ENCODE measurements at regions not wholly inside any gene's neighbourhood (a gene's known extent, or its start where the extent isn't known, plus 50 kb on each side); places are given as distances from the start of the nearest gene placed in this dataset.

GRCh38 chr3:29064085-29064484 is 216.8 kb upstream of the RBMS3 start:
- no peak for DNase-seq (ENCODE audit: low read depth)

- peak; percentile 99 for DNase-seq (ENCODE audit: low read depth)
These were observed 215.6 kb upstream of the RBMS3 start for GRCh38 chr3:29065211-29065785.

- no peak for DNase-seq (ENCODE audit: low read depth)
These were observed 213.9 kb upstream of the RBMS3 start for GRCh38 chr3:29067007-29067406.

- DNase-seq (ENCODE audit: low read depth), result no peak
These were observed 209.8 kb upstream of the RBMS3 start for GRCh38 chr3:29070959-29071634.

GRCh38 chr3:29072611-29073010 is 208.3 kb upstream of the RBMS3 start:
- DNase-seq (ENCODE audit: low read depth), result no peak

- no peak for DNase-seq (ENCODE audit: low read depth)
These were observed 203.5 kb upstream of the RBMS3 start for GRCh38 chr3:29077356-29077755.

- DNase-seq (ENCODE audit: low read depth), result no peak
These were observed 201.5 kb upstream of the RBMS3 start for GRCh38 chr3:29079358-29079757.

GRCh38 chr3:29080967-29081366 is 199.9 kb upstream of the RBMS3 start:
- no peak for DNase-seq (ENCODE audit: low read depth)

- DNase-seq (ENCODE audit: low read depth), result no peak
These were observed 197.8 kb upstream of the RBMS3 start for GRCh38 chr3:29083081-29083480.

GRCh38 chr3:29083676-29084075 is 197.2 kb upstream of the RBMS3 start:
- DNase-seq (ENCODE audit: low read depth), result no peak

GRCh38 chr3:29088579-29088978 is 192.3 kb upstream of the RBMS3 start:
- no peak for DNase-seq (ENCODE audit: low read depth)

GRCh38 chr3:29090912-29091597 is 189.8 kb upstream of the RBMS3 start:
- no peak for DNase-seq (ENCODE audit: low read depth)

- no peak for DNase-seq (ENCODE audit: low read depth)
These were observed 189.2 kb upstream of the RBMS3 start for GRCh38 chr3:29091599-29092189.

GRCh38 chr3:29092348-29092747 is 188.5 kb upstream of the RBMS3 start:
- DNase-seq (ENCODE audit: low read depth), result no peak

- no peak for DNase-seq (ENCODE audit: low read depth)
These were observed 181.6 kb upstream of the RBMS3 start for GRCh38 chr3:29099296-29099695.

GRCh38 chr3:29099775-29100174 is 181.1 kb upstream of the RBMS3 start:
- DNase-seq (ENCODE audit: low read depth), result no peak

- no peak for DNase-seq (ENCODE audit: low read depth)
These were observed 180.6 kb upstream of the RBMS3 start for GRCh38 chr3:29100292-29100691.

- DNase-seq (ENCODE audit: low read depth), result no peak
These were observed 152.9 kb upstream of the RBMS3 start for GRCh38 chr3:29128001-29128400.

GRCh38 chr3:29137601-29138000 is 143.3 kb upstream of the RBMS3 start:
- DNase-seq (ENCODE audit: low read depth), result no peak

GRCh38 chr3:29138171-29138570 is 142.7 kb upstream of the RBMS3 start:
- DNase-seq (ENCODE audit: low read depth), result no peak

- no peak for DNase-seq (ENCODE audit: low read depth)
These were observed 140.2 kb upstream of the RBMS3 start for GRCh38 chr3:29140666-29141065.

GRCh38 chr3:29141197-29141917 is 139.5 kb upstream of the RBMS3 start:
- DNase-seq (ENCODE audit: low read depth), result no peak

GRCh38 chr3:29141918-29142275 is 139.0 kb upstream of the RBMS3 start:
- no peak for DNase-seq (ENCODE audit: low read depth)
